ENCODE measurements at regions not wholly inside any gene's neighbourhood (a gene's known extent, or its start where the extent isn't known, plus 50 kb on each side); places are given as distances from the start of the nearest gene placed in this dataset.

GRCh38 chr21:38913120-38913892 lies 107.6 kb downstream of the ETS2 start:
- Histone ChIP-seq H4K91ac (ENCODE audit: insufficient read depth, low read depth, low read length) (peak overlapping the region; percentile 31), H3K9me3 (ENCODE audit: control insufficient read depth, insufficient read depth, low read length) (no peaks in the 10 kb centered on the region), H2AFZ (replicated peaks; ENCODE audit: low read length, poor library complexity) (peak overlapping the region; percentile 68), H4K8ac (ENCODE audit: low read depth in 2 of 2, low read length in 2 of 2) (peak overlapping the region in 1 of 2 experiments; percentile 60; a peak in 2 of 4 replicates), H4K5ac (ENCODE audit: low read depth, low read length) (no peak overlapping the region), H3K9ac (ENCODE audit: low read depth, low read length) (no peak overlapping the region), H3K14ac (replicated peaks; ENCODE audit: low read depth, low read length) (peak overlapping the region; percentile 49), H3K79me1 (ENCODE audit: low read depth in 1 of 2, low read length in 2 of 2) (no peaks in the 10 kb centered on the region), H2AK9ac (replicated peaks; ENCODE audit: low read depth, low read length, poor library complexity) (peak overlapping the region; percentile 71), H2BK15ac (ENCODE audit: low read depth, low read length) (peak overlapping the region; percentile 25; the same call in 2 of the 3 replicates), H3K56ac (ENCODE audit: extremely low read depth, insufficient read depth, low read length) (no peak overlapping the region), H3K4me2 (ENCODE audit: low read depth, low read length) (peak overlapping the region; percentile 7; the same call in 1 of the 2 replicates), H4K20me1 (ENCODE audit: insufficient read depth, low read length) (no peaks in the 10 kb centered on the region), H2BK120ac (ENCODE audit: low read depth, low read length) (peak overlapping the region; percentile 65), H3K23ac (ENCODE audit: low read depth, low read length) (peak overlapping the region; percentile 66), H3K36me3 (ENCODE audit: control insufficient read depth, insufficient read depth, low read length) (no peaks in the 10 kb centered on the region), H3K4me3 (ENCODE audit: insufficient read depth, low read depth, low read length) (no peak overlapping the region), H3K4me1 (ENCODE audit: control insufficient read depth, insufficient read depth, low read length) (peaks cover 17% of the 10 kb centered on the region), H2BK20ac (ENCODE audit: low read depth, low read length) (peak overlapping the region; percentile 75), H2BK5ac (ENCODE audit: low read depth, low read length, poor library complexity, severe bottlenecking) (peak overlapping the region; percentile 84), H3K27me3 (ENCODE audit: control insufficient read depth, insufficient read depth, low read length) (no peaks in the 10 kb centered on the region), H3K18ac (ENCODE audit: low read depth, low read length) (peak overlapping the region; percentile 15), H3K27ac (ENCODE audit: insufficient read depth, low read length) (no peak overlapping the region), H2AK5ac (ENCODE audit: low read depth, low read length) (peak overlapping the region; percentile 62), H3K4ac (ENCODE audit: low read depth, low read length) (peak overlapping the region; percentile 58), H3K9me1 (ENCODE audit: insufficient read depth, low read length) (peaks cover 14% of the 10 kb centered on the region)
- DNase-seq (peak; percentile 69), ATAC-seq (ENCODE audit: low read depth) (peak; percentile 40)
- in situ Hi-C loops (cut with MboI; ENCODE audit: low sequenced_read_pairs), result no loop called here
- ChIA-PET POLR2A (ENCODE audit: unreplicated experiment) (no interaction called here), CTCF (no interaction called here)
- intact Hi-C loops (cut with micrococcal nuclease), result loop anchor here (2.0 to 10.0 kb wide), 3 partner anchors 106 to 213 kb away; partner anchors contain the start of gene ETS2
- 56% methylated on average over 12 of the region's 32 CpGs; no CpG with 5 or more reads in 1 of the 2 experiments for WGBS, 2 experiments (ENCODE audit: extremely low coverage in 2 of 2, insufficient read length in 1 of 2)
- dilution Hi-C loops (cut with HindIII; ENCODE audit: low sequenced_read_pairs, unreplicated experiment), result no loop called here
- TF ChIP-seq RFX5 (IDR thresholded peaks at IDR 0.05; ENCODE audit: low read depth, low read length), result no peak
- 0 out of 2 replicates have a peak, but pooled peaks have one; percentile 22 for TF ChIP-seq BHLHE40 (IDR thresholded peaks at IDR 0.05; ENCODE audit: low read depth, low read length)
- BruUV-seq (replicated peaks), result no TSS peak
